GM23338 (cell line): ENCODE measurements at regions not wholly inside any gene's neighbourhood (a gene's known extent, or its start where the extent isn't known, plus 50 kb on each side); places are given as distances from the start of the nearest gene placed in this dataset.

Experiments used
- ATAC-seq: fragments of 200-7000 bp; cut with Tn5 transposase; 3 replicates; pipeline ENCODE4 v1.9.1; 2020
- DNase-seq: peaks from one replicate; pipeline ENCODE4 v3.0.0-alpha.2; 2015; ENCODE audit warnings: low spot score
- H2AFZ ChIP-seq: fragments of 200-600 bp; sonication (generic); 2 replicates; pipeline ENCODE4 v1.8.0; 2016; ENCODE audit warnings: antibody characterized with exemption, mild to moderate bottlenecking, moderate library complexity
- H3F3A ChIP-seq: fragments of 200-600 bp; sonication (generic); replicated peaks from 2 replicates; pipeline ENCODE4 v1.8.0; 2017; ENCODE audit warnings: antibody characterized with exemption, mixed run types, low read depth
- H3K27ac ChIP-seq: fragments of 200-600 bp; sonication (generic); 2 replicates; pipeline ENCODE4 v1.6.1; 2016; ENCODE audit warnings: low read depth
- H3K27me3 ChIP-seq: fragments of 200-600 bp; sonication (generic); 2 replicates; pipeline ENCODE4 v1.8.0; 2016; ENCODE audit warnings: mild to moderate bottlenecking, mixed run types, moderate library complexity; ENCODE audit not compliant: insufficient read depth
- H3K36me3 ChIP-seq: fragments of 200-600 bp; sonication (generic); 2 replicates; pipeline ENCODE4 v1.8.0; 2016; ENCODE audit warnings: mild to moderate bottlenecking; ENCODE audit not compliant: insufficient read depth
- H3K4me1 ChIP-seq: fragments of 200-600 bp; sonication (generic); 2 replicates; pipeline ENCODE4 v1.8.0; 2016; ENCODE audit warnings: mild to moderate bottlenecking, moderate library complexity; ENCODE audit not compliant: insufficient read depth
- H3K4me2 ChIP-seq: fragments of 200-600 bp; sonication (generic); 2 replicates; pipeline ENCODE4 v1.7.1; 2017; ENCODE audit warnings: mixed run types
- H3K4me3 ChIP-seq: fragments of 200-600 bp; sonication (generic); 2 replicates; pipeline ENCODE4 v1.6.1; 2016; ENCODE audit warnings: mixed run types
- H3K79me2 ChIP-seq: fragments of 200-600 bp; sonication (generic); replicated peaks from 2 replicates; pipeline ENCODE4 v1.8.0; 2017; ENCODE audit warnings: mild to moderate bottlenecking; ENCODE audit not compliant: insufficient read depth
- H3K9me2 ChIP-seq: fragments of 200-600 bp; sonication (generic); 2 replicates; pipeline ENCODE4 v1.8.0; 2017; ENCODE audit not compliant: insufficient read depth
- H4K20me1 ChIP-seq: fragments of 200-600 bp; sonication (generic); replicated peaks from 2 replicates; pipeline ENCODE4 v1.8.0; 2017; ENCODE audit warnings: mild to moderate bottlenecking; ENCODE audit not compliant: insufficient read depth
- H3K27ac Mint-ChIP-seq: 2 replicates; pipeline ENCODE4 v1.8.0; 2020; ENCODE audit warnings: inconsistent platforms, mild to moderate bottlenecking, moderate library complexity, mixed read lengths
- H3K27me3 Mint-ChIP-seq: 3 replicates; pipeline ENCODE4 v1.8.0; 2022; ENCODE audit warnings: low read depth, mild to moderate bottlenecking, moderate library complexity, mixed read lengths, inconsistent platforms; ENCODE audit not compliant: insufficient read depth, poor library complexity
- H3K36me3 Mint-ChIP-seq: 3 replicates; pipeline ENCODE4 v1.8.0; 2021; ENCODE audit warnings: low read depth, mild to moderate bottlenecking, inconsistent platforms, moderate library complexity, mixed read lengths
- H3K4me1 Mint-ChIP-seq: 3 replicates; pipeline ENCODE4 v1.8.0; 2020; ENCODE audit warnings: mild to moderate bottlenecking, inconsistent platforms, mixed read lengths
- H3K4me3 Mint-ChIP-seq: 3 replicates; pipeline ENCODE4 v1.8.0; 2021; ENCODE audit warnings: moderate library complexity, mild to moderate bottlenecking, inconsistent platforms, mixed read lengths
- H3K9me3 Mint-ChIP-seq: 3 replicates; pipeline ENCODE4 v1.8.0; 2020; ENCODE audit warnings: moderate library complexity, mild to moderate bottlenecking, inconsistent platforms, mixed read lengths
- CREB1 ChIP-seq: fragments of 250-450 bp; sonication (Bioruptor Pico); IDR thresholded peaks from 2 replicates; pipeline ENCODE4 v1.5.0; 2020; ENCODE audit warnings: low read depth, mild to moderate bottlenecking, moderate library complexity
- CTCF ChIP-seq, 2 experiments: fragments of 200-600 bp in 1 of 2; sonication (generic) in 1 of 2; conservative IDR thresholded peaks; 2 replicates each; pipeline versions ENCODE4 v1.5.1 to v1.6.1; 2016 to 2017; ENCODE audit warnings: antibody characterized with exemption in 2 of 2, low read depth in 2 of 2, mild to moderate bottlenecking in 2 of 2, moderate library complexity in 1 of 2
- ETS1 ChIP-seq: IDR thresholded peaks from 2 replicates; pipeline ENCODE4 v1.6.1; 2016; ENCODE audit warnings: antibody characterized with exemption
- EZH2 ChIP-seq: fragments of 200-600 bp; sonication (generic); IDR thresholded peaks from one replicate; pipeline ENCODE4 v1.8.0; 2017; ENCODE audit warnings: antibody characterized with exemption, mild to moderate bottlenecking, low read depth; ENCODE audit not compliant: unreplicated experiment
- EZH2phosphoT487 ChIP-seq: fragments of 200-600 bp; sonication (generic); IDR thresholded peaks from one replicate; pipeline ENCODE4 v1.8.1; 2018; ENCODE audit warnings: antibody characterized with exemption; ENCODE audit not compliant: unreplicated experiment
- JUNB ChIP-seq: IDR thresholded peaks from one replicate; pipeline ENCODE4 v1.6.1; 2016; ENCODE audit warnings: antibody characterized with exemption; ENCODE audit not compliant: unreplicated experiment
- NANOG ChIP-seq: IDR thresholded peaks from 2 replicates; pipeline ENCODE4 v1.6.1; 2016; ENCODE audit warnings: antibody characterized with exemption, borderline replicate concordance
- POLR2AphosphoS5 ChIP-seq: IDR thresholded peaks from 2 replicates; pipeline ENCODE4 v1.6.1; 2016; ENCODE audit warnings: antibody characterized with exemption, low read depth
- REST ChIP-seq: IDR thresholded peaks from one replicate; pipeline ENCODE4 v1.6.1; 2018; ENCODE audit warnings: antibody characterized with exemption; ENCODE audit not compliant: unreplicated experiment
- STAT1 ChIP-seq: IDR thresholded peaks from one replicate; pipeline ENCODE4 v1.6.1; 2016; ENCODE audit warnings: antibody characterized with exemption; ENCODE audit not compliant: unreplicated experiment
- ZNF114 ChIP-seq: fragments of 250-450 bp; sonication (Bioruptor Pico); IDR thresholded peaks from 2 replicates; pipeline ENCODE4 v1.5.0; 2020; ENCODE audit warnings: mild to moderate bottlenecking, moderate library complexity
- ZNF331 ChIP-seq: fragments of 250-450 bp; sonication (Bioruptor Pico); IDR thresholded peaks from 2 replicates; pipeline ENCODE4 v1.5.0; 2020; ENCODE audit warnings: low read depth, mild to moderate bottlenecking, moderate library complexity
- TF ChIP-seq, protein P1 (sequence below): fragments of 250-450 bp; sonication (Bioruptor Pico); IDR thresholded peaks from 2 replicates; pipeline ENCODE4 v1.5.0; 2020; ENCODE audit warnings: mild to moderate bottlenecking, moderate library complexity

DNA sequence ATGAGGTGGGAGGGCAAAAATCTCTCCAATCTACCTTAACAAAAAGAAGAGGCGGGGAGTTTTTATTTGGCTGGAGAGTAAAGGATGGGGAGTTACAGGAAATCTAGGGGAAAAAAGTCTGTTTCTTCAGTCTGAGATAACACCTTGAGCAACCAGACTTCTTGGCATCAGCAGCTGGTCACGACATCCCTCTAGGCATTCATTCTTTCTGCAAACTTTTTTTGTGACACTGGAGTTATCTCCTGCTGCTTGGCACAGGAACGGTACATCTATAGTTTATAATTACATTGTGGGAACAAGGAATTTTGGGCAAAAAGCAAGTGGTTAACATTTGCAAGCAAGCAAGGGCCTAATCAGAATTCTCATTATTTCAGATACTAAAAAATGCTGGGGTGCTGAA, 50.6 kb upstream of the IFNGR1 start:
- Histone ChIP-seq H2AFZ (no peak overlapping the region), H4K20me1 (no peaks in the 10 kb centered on the region), H3K4me2 (no peak overlapping the region), H3K4me1 (no peaks in the 10 kb centered on the region), H3K27me3 (no peaks in the 10 kb centered on the region), H3F3A (no peaks in the 10 kb centered on the region), H3K4me3 (no peak overlapping the region), H3K79me2 (no peaks in the 10 kb centered on the region), H3K9me2 (no peaks in the 10 kb centered on the region), H3K27ac (no peak overlapping the region), H3K36me3 (no peaks in the 10 kb centered on the region)
- no peak overlapping the region for H3K4me3 Mint-ChIP-seq
- no peak for TF ChIP-seq ETS1
- TF ChIP-seq, protein P1, sequence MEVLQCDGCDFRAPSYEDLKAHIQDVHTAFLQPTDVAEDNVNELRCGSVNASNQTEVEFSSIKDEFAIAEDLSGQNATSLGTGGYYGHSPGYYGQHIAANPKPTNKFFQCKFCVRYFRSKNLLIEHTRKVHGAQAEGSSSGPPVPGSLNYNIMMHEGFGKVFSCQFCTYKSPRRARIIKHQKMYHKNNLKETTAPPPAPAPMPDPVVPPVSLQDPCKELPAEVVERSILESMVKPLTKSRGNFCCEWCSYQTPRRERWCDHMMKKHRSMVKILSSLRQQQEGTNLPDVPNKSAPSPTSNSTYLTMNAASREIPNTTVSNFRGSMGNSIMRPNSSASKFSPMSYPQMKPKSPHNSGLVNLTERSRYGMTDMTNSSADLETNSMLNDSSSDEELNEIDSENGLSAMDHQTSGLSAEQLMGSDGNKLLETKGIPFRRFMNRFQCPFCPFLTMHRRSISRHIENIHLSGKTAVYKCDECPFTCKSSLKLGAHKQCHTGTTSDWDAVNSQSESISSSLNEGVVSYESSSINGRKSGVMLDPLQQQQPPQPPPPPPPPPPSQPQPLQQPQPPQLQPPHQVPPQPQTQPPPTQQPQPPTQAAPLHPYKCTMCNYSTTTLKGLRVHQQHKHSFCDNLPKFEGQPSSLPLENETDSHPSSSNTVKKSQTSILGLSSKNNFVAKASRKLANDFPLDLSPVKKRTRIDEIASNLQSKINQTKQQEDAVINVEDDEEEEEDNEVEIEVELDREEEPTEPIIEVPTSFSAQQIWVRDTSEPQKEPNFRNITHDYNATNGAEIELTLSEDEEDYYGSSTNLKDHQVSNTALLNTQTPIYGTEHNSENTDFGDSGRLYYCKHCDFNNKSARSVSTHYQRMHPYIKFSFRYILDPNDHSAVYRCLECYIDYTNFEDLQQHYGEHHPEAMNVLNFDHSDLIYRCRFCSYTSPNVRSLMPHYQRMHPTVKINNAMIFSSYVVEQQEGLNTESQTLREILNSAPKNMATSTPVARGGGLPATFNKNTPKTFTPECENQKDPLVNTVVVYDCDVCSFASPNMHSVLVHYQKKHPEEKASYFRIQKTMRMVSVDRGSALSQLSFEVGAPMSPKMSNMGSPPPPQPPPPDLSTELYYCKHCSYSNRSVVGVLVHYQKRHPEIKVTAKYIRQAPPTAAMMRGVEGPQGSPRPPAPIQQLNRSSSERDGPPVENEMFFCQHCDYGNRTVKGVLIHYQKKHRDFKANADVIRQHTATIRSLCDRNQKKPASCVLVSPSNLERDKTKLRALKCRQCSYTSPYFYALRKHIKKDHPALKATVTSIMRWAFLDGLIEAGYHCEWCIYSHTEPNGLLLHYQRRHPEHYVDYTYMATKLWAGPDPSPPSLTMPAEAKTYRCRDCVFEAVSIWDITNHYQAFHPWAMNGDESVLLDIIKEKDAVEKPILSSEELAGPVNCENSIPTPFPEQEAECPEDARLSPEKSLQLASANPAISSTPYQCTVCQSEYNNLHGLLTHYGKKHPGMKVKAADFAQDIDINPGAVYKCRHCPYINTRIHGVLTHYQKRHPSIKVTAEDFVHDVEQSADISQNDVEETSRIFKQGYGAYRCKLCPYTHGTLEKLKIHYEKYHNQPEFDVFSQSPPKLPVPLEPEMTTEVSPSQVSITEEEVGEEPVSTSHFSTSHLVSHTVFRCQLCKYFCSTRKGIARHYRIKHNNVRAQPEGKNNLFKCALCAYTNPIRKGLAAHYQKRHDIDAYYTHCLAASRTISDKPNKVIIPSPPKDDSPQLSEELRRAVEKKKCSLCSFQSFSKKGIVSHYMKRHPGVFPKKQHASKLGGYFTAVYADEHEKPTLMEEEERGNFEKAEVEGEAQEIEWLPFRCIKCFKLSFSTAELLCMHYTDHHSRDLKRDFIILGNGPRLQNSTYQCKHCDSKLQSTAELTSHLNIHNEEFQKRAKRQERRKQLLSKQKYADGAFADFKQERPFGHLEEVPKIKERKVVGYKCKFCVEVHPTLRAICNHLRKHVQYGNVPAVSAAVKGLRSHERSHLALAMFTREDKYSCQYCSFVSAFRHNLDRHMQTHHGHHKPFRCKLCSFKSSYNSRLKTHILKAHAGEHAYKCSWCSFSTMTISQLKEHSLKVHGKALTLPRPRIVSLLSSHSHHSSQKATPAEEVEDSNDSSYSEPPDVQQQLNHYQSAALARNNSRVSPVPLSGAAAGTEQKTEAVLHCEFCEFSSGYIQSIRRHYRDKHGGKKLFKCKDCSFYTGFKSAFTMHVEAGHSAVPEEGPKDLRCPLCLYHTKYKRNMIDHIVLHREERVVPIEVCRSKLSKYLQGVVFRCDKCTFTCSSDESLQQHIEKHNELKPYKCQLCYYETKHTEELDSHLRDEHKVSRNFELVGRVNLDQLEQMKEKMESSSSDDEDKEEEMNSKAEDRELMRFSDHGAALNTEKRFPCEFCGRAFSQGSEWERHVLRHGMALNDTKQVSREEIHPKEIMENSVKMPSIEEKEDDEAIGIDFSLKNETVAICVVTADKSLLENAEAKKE = no peak
- TF ChIP-seq ZNF114 (CRISPR knock-in tag) = no peak
- TF ChIP-seq NANOG = no peak
- TF ChIP-seq CREB1 = no peak
- no peak for TF ChIP-seq REST
- TF ChIP-seq EZH2 = no peak
- TF ChIP-seq JUNB = no peak
- no peak for TF ChIP-seq POLR2AphosphoS5
- TF ChIP-seq EZH2phosphoT487 = no peak
- TF ChIP-seq ZNF331 (CRISPR knock-in tag) = no peak
- no peak for TF ChIP-seq CTCF (conservative IDR thresholded peaks at IDR 0.05; ENCODE audit: low read depth in 2 of 2)
- no peak for TF ChIP-seq STAT1
- H3K36me3 Mint-ChIP-seq = no peaks in the 10 kb centered on the region
- DNase-seq = no peak
- no peak for ATAC-seq
- H3K27me3 Mint-ChIP-seq = no peaks in the 10 kb centered on the region
- no peak overlapping the region for H3K27ac Mint-ChIP-seq
- H3K9me3 Mint-ChIP-seq = no peaks in the 10 kb centered on the region
- peaks cover 2% of the 10 kb centered on the region; the same call in 1 of the 3 replicates for H3K4me1 Mint-ChIP-seq
